ENCODE measurements at regions not wholly inside any gene's neighbourhood (a gene's known extent, or its start where the extent isn't known, plus 50 kb on each side); places are given as distances from the start of the nearest gene placed in this dataset.
A peak's percentile ranks its signal among the peaks of the same experiment; 100 is the strongest.
"Not testable (repeated sequence)": the region's sequence is repeated elsewhere in the genome, so short reads cannot be mapped to it uniquely, and the experiment has no call there.

GRCh38 chr15:84531223-84531622, 69.6 kb upstream of the ZSCAN2 start:
- H3K4me2 ChIP-seq; CTCF ChIA-PET; H3K36me3 ChIP-seq (ENCODE audit: low read depth): not testable (repeated sequence)

GRCh38 chr15:84531709-84532367, 69.0 kb upstream of the ZSCAN2 start:
- H3K79me2 ChIP-seq (ENCODE audit: low read depth); H3F3A ChIP-seq (ENCODE audit: insufficient read depth, low read depth); POLR2A ChIA-PET (ENCODE audit: unreplicated experiment); H4K20me1 ChIP-seq (ENCODE audit: insufficient read depth); H2AFZ ChIP-seq; intact Hi-C loops (cut with micrococcal nuclease; ENCODE audit: unreplicated experiment); H3K4me1 ChIP-seq (replicated peaks; ENCODE audit: insufficient read depth); H3K9me2 ChIP-seq (ENCODE audit: insufficient read depth); H3K36me3 ChIP-seq (ENCODE audit: low read depth); H3K4me3 ChIP-seq; H3K27ac ChIP-seq; CTCF ChIA-PET; H3K9me3 ChIP-seq (ENCODE audit: insufficient read depth, low read depth); H3K4me2 ChIP-seq; BruUV-seq (replicated peaks); H3K27me3 ChIP-seq (ENCODE audit: insufficient read depth, low read depth): not testable (repeated sequence)
- peak in 1 of 2 experiments; percentile 71 for DNase-seq

More at GRCh38 chr15:84531223-84531622, 69.6 kb upstream of the ZSCAN2 start:
- H3K9me2 ChIP-seq (ENCODE audit: insufficient read depth); DNase-seq; POLR2A ChIA-PET (ENCODE audit: unreplicated experiment); H2AFZ ChIP-seq; H3F3A ChIP-seq (ENCODE audit: insufficient read depth, low read depth); H3K27ac ChIP-seq; H3K4me3 ChIP-seq; H3K27me3 ChIP-seq (ENCODE audit: insufficient read depth, low read depth); intact Hi-C loops (cut with micrococcal nuclease; ENCODE audit: unreplicated experiment); H4K20me1 ChIP-seq (ENCODE audit: insufficient read depth); H3K79me2 ChIP-seq (ENCODE audit: low read depth); H3K9me3 ChIP-seq (ENCODE audit: insufficient read depth, low read depth); BruUV-seq (replicated peaks); H3K4me1 ChIP-seq (replicated peaks; ENCODE audit: insufficient read depth): not testable (repeated sequence)

- H3K9me2 ChIP-seq (ENCODE audit: insufficient read depth); H3K27me3 ChIP-seq (ENCODE audit: insufficient read depth, low read depth); POLR2A ChIA-PET (ENCODE audit: unreplicated experiment); H3K36me3 ChIP-seq (ENCODE audit: low read depth); BruUV-seq (replicated peaks); intact Hi-C loops (cut with micrococcal nuclease; ENCODE audit: unreplicated experiment); H3K9me3 ChIP-seq (ENCODE audit: insufficient read depth, low read depth); H3K27ac ChIP-seq; H3K4me3 ChIP-seq; H4K20me1 ChIP-seq (ENCODE audit: insufficient read depth); CTCF ChIA-PET; H3K4me2 ChIP-seq; H3K4me1 ChIP-seq (replicated peaks; ENCODE audit: insufficient read depth); DNase-seq; H3K79me2 ChIP-seq (ENCODE audit: low read depth); H3F3A ChIP-seq (ENCODE audit: insufficient read depth, low read depth); H2AFZ ChIP-seq: not testable (repeated sequence)
Measured at GRCh38 chr15:84533705-84534104, 67.1 kb upstream of the ZSCAN2 start.

- H3K9me3 ChIP-seq (ENCODE audit: insufficient read depth, low read depth); BruUV-seq (replicated peaks); H3F3A ChIP-seq (ENCODE audit: insufficient read depth, low read depth); H3K27ac ChIP-seq; H3K4me1 ChIP-seq (replicated peaks; ENCODE audit: insufficient read depth); H3K27me3 ChIP-seq (ENCODE audit: insufficient read depth, low read depth); H3K4me3 ChIP-seq; CTCF ChIA-PET; H3K9me2 ChIP-seq (ENCODE audit: insufficient read depth); H3K4me2 ChIP-seq; intact Hi-C loops (cut with micrococcal nuclease; ENCODE audit: unreplicated experiment); H4K20me1 ChIP-seq (ENCODE audit: insufficient read depth); H2AFZ ChIP-seq; POLR2A ChIA-PET (ENCODE audit: unreplicated experiment); DNase-seq; H3K79me2 ChIP-seq (ENCODE audit: low read depth); H3K36me3 ChIP-seq (ENCODE audit: low read depth): not testable (repeated sequence)
Measured at GRCh38 chr15:84534561-84535235, 66.1 kb upstream of the ZSCAN2 start.

- H3K4me1 ChIP-seq (replicated peaks; ENCODE audit: insufficient read depth); H3K36me3 ChIP-seq (ENCODE audit: low read depth); H3K79me2 ChIP-seq (ENCODE audit: low read depth); H3K9me3 ChIP-seq (ENCODE audit: insufficient read depth, low read depth); POLR2A ChIA-PET (ENCODE audit: unreplicated experiment); H3K4me3 ChIP-seq; intact Hi-C loops (cut with micrococcal nuclease; ENCODE audit: unreplicated experiment); H4K20me1 ChIP-seq (ENCODE audit: insufficient read depth); H2AFZ ChIP-seq; H3K27ac ChIP-seq; H3F3A ChIP-seq (ENCODE audit: insufficient read depth, low read depth); CTCF ChIA-PET; H3K9me2 ChIP-seq (ENCODE audit: insufficient read depth); DNase-seq; H3K4me2 ChIP-seq; BruUV-seq (replicated peaks); H3K27me3 ChIP-seq (ENCODE audit: insufficient read depth, low read depth): not testable (repeated sequence)
Measured at GRCh38 chr15:84536181-84536580, 64.6 kb upstream of the ZSCAN2 start.

- H3K4me3 ChIP-seq; H3K27ac ChIP-seq; H2AFZ ChIP-seq; H4K20me1 ChIP-seq (ENCODE audit: insufficient read depth); H3K9me2 ChIP-seq (ENCODE audit: insufficient read depth); H3K79me2 ChIP-seq (ENCODE audit: low read depth); H3K4me2 ChIP-seq; POLR2A ChIA-PET (ENCODE audit: unreplicated experiment); BruUV-seq (replicated peaks); H3K9me3 ChIP-seq (ENCODE audit: insufficient read depth, low read depth); H3K4me1 ChIP-seq (replicated peaks; ENCODE audit: insufficient read depth); H3K36me3 ChIP-seq (ENCODE audit: low read depth); intact Hi-C loops (cut with micrococcal nuclease; ENCODE audit: unreplicated experiment); DNase-seq; H3F3A ChIP-seq (ENCODE audit: insufficient read depth, low read depth); CTCF ChIA-PET; H3K27me3 ChIP-seq (ENCODE audit: insufficient read depth, low read depth): not testable (repeated sequence)
Measured at GRCh38 chr15:84544586-84544985, 56.2 kb upstream of the ZSCAN2 start.

GRCh38 chr15:84547150-84547549, 53.7 kb upstream of the ZSCAN2 start:
- H2AFZ ChIP-seq; H4K20me1 ChIP-seq (ENCODE audit: insufficient read depth); H3K4me1 ChIP-seq (replicated peaks; ENCODE audit: insufficient read depth); intact Hi-C loops (cut with micrococcal nuclease; ENCODE audit: unreplicated experiment); BruUV-seq (replicated peaks); H3K4me2 ChIP-seq; H3K79me2 ChIP-seq (ENCODE audit: low read depth); POLR2A ChIA-PET (ENCODE audit: unreplicated experiment); H3K27ac ChIP-seq; H3K36me3 ChIP-seq (ENCODE audit: low read depth); DNase-seq; H3K9me3 ChIP-seq (ENCODE audit: insufficient read depth, low read depth); H3K9me2 ChIP-seq (ENCODE audit: insufficient read depth); H3K27me3 ChIP-seq (ENCODE audit: insufficient read depth, low read depth); H3K4me3 ChIP-seq; H3F3A ChIP-seq (ENCODE audit: insufficient read depth, low read depth); CTCF ChIA-PET: not testable (repeated sequence)
